K562 (cell line): ENCODE measurements at regions not wholly inside any gene's neighbourhood (a gene's known extent, or its start where the extent isn't known, plus 50 kb on each side); places are given as distances from the start of the nearest gene placed in this dataset.

ENCODE experiments used
- ATAC-seq: fragments of 200-7000 bp; cut with Tn5 transposase; 3 replicates; pipeline ENCODE4 v1.9.1; 2020; ENCODE audit warnings: moderate library complexity
- BruUV-seq: library from RNA; stranded (reverse); fragments of 400-500 nt; replicated peaks from 2 replicates; lab custom pipeline; 2021; lab: Mats Ljungman, UMichigan
- CTCF ChIA-PET: fragments of 300-600 bp; formaldehyde crosslinking; extraction: SDS; loops from one replicate; lab custom pipeline; 2021; ENCODE audit warnings: low intra/inter-chr PET ratio; lab: Yijun Ruan, JAX
- POLR2A ChIA-PET: fragments of 300-600, 350-650 bp; sonication (Branson Sonifier 250); formaldehyde crosslinking; extraction: SDS; loops from one replicate; lab custom pipeline; 2021; ENCODE audit warnings: antibody characterized with exemption, inconsistent platforms; lab: Yijun Ruan, JAX
- DNase-seq, 4 experiments: peaks; one replicate each; pipeline versions ENCODE4 v3.0.0 to v3.0.0-alpha.2; 2011 to 2018; ENCODE audit warnings: low spot score in 3 of 4, mixed read lengths in 3 of 4; ENCODE audit errors: extremely low read depth in 1 of 4
- FAIRE-seq: peaks from 2 replicates; lab custom pipeline; 2011; peaks lifted over from hg19 to GRCh38; lab: Jason Lieb, UNC
- H2AFZ ChIP-seq: 2 replicates; pipeline ENCODE4 v1.6.0; 2011; ENCODE audit warnings: low read depth, low read length, control low read depth, inconsistent platforms
- H3K27ac ChIP-seq: fragments of 200-600 bp; 3 replicates; pipeline ENCODE4 v1.8.0; 2011; ENCODE audit warnings: low read depth, mild to moderate bottlenecking, control low read depth, inconsistent platforms, low read length, moderate library complexity, mixed read lengths; ENCODE audit errors: extremely low read depth
- H3K27me3 ChIP-seq, 2 experiments: fragments of 300-600 bp in 1 of 2; 2 replicates in 1 of 2; 3 replicates in 1 of 2; pipeline versions ENCODE4 v1.6.0 to v1.8.0; 2011; ENCODE audit warnings: inconsistent platforms in 2 of 2, low read length in 2 of 2, mild to moderate bottlenecking in 1 of 2, mixed read lengths in 1 of 2, moderate library complexity in 1 of 2; ENCODE audit not compliant: control insufficient read depth in 2 of 2, insufficient read depth in 2 of 2
- H3K36me3 ChIP-seq: fragments of 300-600 bp; 3 replicates; pipeline ENCODE4 v1.8.0; 2011; ENCODE audit warnings: mild to moderate bottlenecking, low read length, inconsistent platforms; ENCODE audit not compliant: control insufficient read depth, insufficient read depth
- H3K4me1 ChIP-seq, 2 experiments: fragments of 200-600 bp in 1 of 2; replicated peaks in 1 of 2; 2 replicates in 1 of 2; 3 replicates in 1 of 2; pipeline versions ENCODE4 v1.5.1 to v1.8.0; 2011; ENCODE audit warnings: inconsistent platforms in 2 of 2, low read length in 2 of 2, mild to moderate bottlenecking in 1 of 2, mixed read lengths in 1 of 2, moderate library complexity in 1 of 2; ENCODE audit not compliant: control insufficient read depth in 2 of 2, insufficient read depth in 2 of 2
- H3K4me2 ChIP-seq: 2 replicates; pipeline ENCODE4 v1.6.1; 2011; ENCODE audit warnings: low read length, control low read depth, inconsistent platforms, mixed read lengths; ENCODE audit not compliant: insufficient read depth
- H3K4me3 ChIP-seq: fragments of 200-600 bp; sonication (generic), shearing (Covaris generic); 2 replicates; pipeline ENCODE4 v1.5.1; 2016; ENCODE audit warnings: control low read depth, inconsistent platforms
- H3K79me2 ChIP-seq: fragments of 200-600 bp; 3 replicates; pipeline ENCODE4 v1.8.0; 2011; ENCODE audit warnings: low read length, inconsistent platforms; ENCODE audit not compliant: control insufficient read depth, insufficient read depth
- H3K9ac ChIP-seq, 2 experiments: 2 replicates each; pipeline versions ENCODE4 v1.6.0 to v1.6.1; 2011; ENCODE audit warnings: low read depth in 2 of 2, low read length in 2 of 2, control low read depth in 1 of 2, inconsistent platforms in 1 of 2, mild to moderate bottlenecking in 1 of 2, mixed read lengths in 1 of 2; ENCODE audit not compliant: insufficient read depth in 1 of 2
- H3K9me1 ChIP-seq: one replicate; pipeline ENCODE4 v1.6.0; 2011; ENCODE audit warnings: inconsistent platforms, mild to moderate bottlenecking, low read length, moderate library complexity; ENCODE audit not compliant: control insufficient read depth, insufficient read depth
- H3K9me3 ChIP-seq: replicated peaks from 2 replicates; pipeline ENCODE4 v1.5.1; 2011; ENCODE audit warnings: low read depth, low read length, inconsistent platforms; ENCODE audit not compliant: control insufficient read depth, insufficient read depth
- H4K20me1 ChIP-seq: replicated peaks from 2 replicates; pipeline ENCODE4 v1.6.1; 2011; ENCODE audit warnings: low read length, inconsistent platforms, mixed read lengths; ENCODE audit not compliant: control insufficient read depth, insufficient read depth
- CBX5 ChIP-seq: IDR thresholded peaks from 2 replicates; pipeline ENCODE4 v1.6.1; 2014; ENCODE audit warnings: low read depth, borderline replicate concordance
- KLF16 ChIP-seq: IDR thresholded peaks from 2 replicates; pipeline ENCODE4 v1.6.1; 2016; ENCODE audit warnings: antibody characterized with exemption
- MIER1 ChIP-seq: fragments of 450-650 bp; IDR thresholded peaks from 2 replicates; pipeline ENCODE4 v1.6.1; 2016; ENCODE audit warnings: antibody characterized with exemption, mild to moderate bottlenecking, low read depth
- NR2F6 ChIP-seq: fragments of 450-650 bp; formaldehyde crosslinking; IDR thresholded peaks from 2 replicates; pipeline ENCODE4 v1.4.0; 2020; ENCODE audit warnings: mild to moderate bottlenecking
- NUFIP1 ChIP-seq: fragments of 450-650 bp; IDR thresholded peaks from 2 replicates; pipeline ENCODE4 v1.6.1; 2018; ENCODE audit not compliant: partially characterized antibody
- PHB2 ChIP-seq: fragments of 450-650 bp; IDR thresholded peaks from 2 replicates; pipeline ENCODE4 v1.6.1; 2017; ENCODE audit warnings: low read depth
- RBM25 ChIP-seq: fragments of 200-400 bp; formaldehyde crosslinking; IDR thresholded peaks from 2 replicates; pipeline ENCODE4 v1.6.1; 2018; ENCODE audit warnings: low read length, low read depth, moderate library complexity; ENCODE audit not compliant: severe bottlenecking
- SIX5 ChIP-seq, 2 experiments: IDR thresholded peaks; 2 replicates each; pipeline ENCODE4 v1.6.1; 2011; ENCODE audit warnings: low read length in 2 of 2, borderline replicate concordance in 1 of 2, low read depth in 1 of 2, mild to moderate bottlenecking in 1 of 2, moderate library complexity in 1 of 2; ENCODE audit not compliant: insufficient read depth in 1 of 2
- SMARCA4 ChIP-seq: fragments of 450-650 bp; IDR thresholded peaks from 2 replicates; pipeline ENCODE4 v1.6.1; 2016
- SP1 ChIP-seq: sonication (generic); formaldehyde crosslinking; IDR thresholded peaks from 2 replicates; pipeline ENCODE4 v1.8.1; 2022; ENCODE audit warnings: mild to moderate bottlenecking, missing genetic modification reagents
- TAL1 ChIP-seq: fragments of 450-650 bp; IDR thresholded peaks from 2 replicates; pipeline ENCODE4 v1.6.1; 2016; ENCODE audit warnings: mild to moderate bottlenecking
- USF2 ChIP-seq: sonication (generic); formaldehyde crosslinking; IDR thresholded peaks from 2 replicates; pipeline ENCODE4 v1.5.0; 2020; ENCODE audit warnings: missing genetic modification reagents
- WHSC1 ChIP-seq: IDR thresholded peaks from one replicate; pipeline ENCODE4 v1.6.1; 2012; ENCODE audit warnings: low read length, control low read depth, inconsistent platforms
- ZBTB26 ChIP-seq: fragments of 450-650 bp; formaldehyde crosslinking; IDR thresholded peaks from 2 replicates; pipeline ENCODE4 v1.4.0; 2022; ENCODE audit warnings: missing genetic modification characterization
- ZBTB5 ChIP-seq: fragments of 450-650 bp; IDR thresholded peaks from 2 replicates; pipeline ENCODE4 v1.6.1; 2017; ENCODE audit warnings: antibody characterized with exemption
- ZNF12 ChIP-seq: sonication (generic); formaldehyde crosslinking; IDR thresholded peaks from 2 replicates; pipeline ENCODE4 v1.4.0; 2020; ENCODE audit warnings: mild to moderate bottlenecking, missing genetic modification reagents
- ZNF408 ChIP-seq: fragments of 250-450 bp; sonication (Bioruptor Pico); IDR thresholded peaks from 2 replicates; pipeline ENCODE4 v1.4.0; 2020; ENCODE audit warnings: low read depth, mild to moderate bottlenecking, moderate library complexity
- ZNF717 ChIP-seq: fragments of 250-450 bp; sonication (Bioruptor Pico); IDR thresholded peaks from 2 replicates; pipeline ENCODE4 v1.5.0; 2021
- in situ Hi-C: fragments of 300-500 bp; cut with MboI; formaldehyde crosslinking; loops from 4 replicates; pipeline ENCODE4 v1.15.0; 2018; ENCODE audit warnings: inconsistent platforms, mixed read lengths
- intact Hi-C: fragments of 100-400 bp; cut with micrococcal nuclease; formaldehyde crosslinking; loops from 2 replicates; pipeline ENCODE4 v1.14.2; 2022

GRCh38 chr13:59542303-59542702 lies 621.4 kb downstream of the DIAPH3 start:
- Histone ChIP-seq H3K79me2 (no peaks in the 10 kb centered on the region), H4K20me1 (no peaks in the 10 kb centered on the region), H3K36me3 (no peaks in the 10 kb centered on the region), H3K9me3 (no peaks in the 10 kb centered on the region), H2AFZ (no peak overlapping the region), H3K27me3 (no peaks in the 10 kb centered on the region), H3K4me2 (no peak overlapping the region), H3K4me1 (no peaks in the 10 kb centered on the region; a peak in 1 of 5 replicates), H3K9ac (no peak overlapping the region), H3K9me1 (no peaks in the 10 kb centered on the region), H3K27ac (no peak overlapping the region), H3K4me3 (no peak overlapping the region)
- DNase-seq (no peak), ATAC-seq (no peak), FAIRE-seq (no peak)
- intact Hi-C loops, result loop anchor here (10.0 kb wide), 1 partner anchor 148 kb away; no protein-coding TSS in a partner anchor
- no TSS peak for BruUV-seq
- in situ Hi-C loops, result no loop called here
- CTCF ChIA-PET, result no interaction called here
- POLR2A ChIA-PET, result no interaction called here
- TF ChIP-seq ZNF408 (CRISPR knock-in tag) (no peak), TAL1 (no peak), ZBTB26 (CRISPR knock-in tag) (no peak), SP1 (CRISPR knock-in tag) (no peak), CBX5 (no peak), USF2 (no peak), ZNF717 (no peak), SMARCA4 (no peak), RBM25 (no peak), WHSC1 (no peak), ZBTB5 (no peak), MIER1 (no peak), NR2F6 (CRISPR knock-in tag) (no peak), NUFIP1 (no peak), SIX5 (IDR thresholded peaks at IDR 0.05; ENCODE audit: borderline replicate concordance in 1 of 2, insufficient read depth in 1 of 2, low read depth in 1 of 2, low read length in 2 of 2) (no peak), PHB2 (no peak), ZNF12 (CRISPR knock-in tag) (no peak), KLF16 (no peak)
